GM12801 (cell line): ENCODE measurements at regions not wholly inside any gene's neighbourhood (a gene's known extent, or its start where the extent isn't known, plus 50 kb on each side); places are given as distances from the start of the nearest gene placed in this dataset.
A peak's percentile ranks its signal among the peaks of the same experiment; 100 is the strongest.

ENCODE experiments used
- CTCF ChIP-seq: IDR thresholded peaks from one replicate; pipeline ENCODE4 v1.5.1; 2011; ENCODE audit warnings: control low read depth; ENCODE audit not compliant: insufficient read length; ENCODE audit errors: extremely low read depth

- TF ChIP-seq CTCF = no peak
Measured at GRCh38 chr1:101338714-101339430, 102.1 kb downstream of the S1PR1 start.

- TF ChIP-seq CTCF = no peak
Measured at GRCh38 chr1:101344745-101345144, 107.9 kb downstream of the S1PR1 start.

- TF ChIP-seq CTCF = no peak
Measured at GRCh38 chr1:101346419-101346818, 109.6 kb downstream of the S1PR1 start.

DNA sequence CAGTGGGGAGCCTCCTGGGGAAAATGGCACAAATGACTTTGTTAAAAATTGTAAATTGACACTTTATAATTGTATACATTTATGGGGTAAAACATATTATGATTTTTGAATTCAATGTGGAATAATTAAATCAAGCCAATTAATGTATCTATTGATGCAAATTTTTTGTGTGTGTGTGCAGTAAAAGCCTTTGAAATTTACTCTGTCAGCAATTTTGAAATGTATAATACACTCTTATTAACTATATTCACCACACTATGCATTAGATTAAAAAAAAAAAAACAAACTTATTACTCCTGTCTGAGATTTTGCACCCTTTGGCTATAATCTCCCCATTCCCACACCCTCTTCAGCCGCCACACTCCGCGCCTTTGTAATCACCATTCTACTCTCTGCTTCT lies 119.2 kb downstream of the S1PR1 start:
- TF ChIP-seq CTCF = no peak

GRCh38 chr1:101356604-101357443 lies 120.0 kb downstream of the S1PR1 start:
- TF ChIP-seq CTCF = no peak

DNA sequence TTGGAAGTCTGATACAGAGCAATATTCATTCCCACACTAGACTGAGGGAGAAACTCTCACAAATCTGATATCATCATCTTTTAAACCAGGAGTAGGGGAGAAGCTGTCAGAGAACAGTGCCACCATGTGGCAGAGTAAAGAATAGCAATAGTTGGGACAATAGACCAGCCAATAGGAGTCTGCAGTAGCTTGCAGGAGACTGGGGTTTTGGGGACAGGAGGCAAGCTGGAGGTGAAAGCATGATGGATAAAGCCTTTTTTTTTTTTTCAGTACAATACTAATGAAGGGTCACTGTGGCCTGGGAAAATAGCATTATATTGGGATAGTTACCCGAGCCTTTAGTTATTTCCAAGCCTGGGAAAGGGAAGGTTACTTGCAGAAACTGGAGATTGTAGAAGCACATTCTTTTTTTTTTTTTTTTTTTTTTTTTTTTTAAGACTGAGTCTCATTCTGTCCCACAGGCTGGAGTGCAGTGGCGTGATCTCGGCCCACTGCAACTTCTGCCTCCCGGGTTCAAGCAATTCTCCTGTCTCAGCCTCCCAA lies 120.7 kb downstream of the S1PR1 start:
- peak; percentile 10 for TF ChIP-seq CTCF

DNA sequence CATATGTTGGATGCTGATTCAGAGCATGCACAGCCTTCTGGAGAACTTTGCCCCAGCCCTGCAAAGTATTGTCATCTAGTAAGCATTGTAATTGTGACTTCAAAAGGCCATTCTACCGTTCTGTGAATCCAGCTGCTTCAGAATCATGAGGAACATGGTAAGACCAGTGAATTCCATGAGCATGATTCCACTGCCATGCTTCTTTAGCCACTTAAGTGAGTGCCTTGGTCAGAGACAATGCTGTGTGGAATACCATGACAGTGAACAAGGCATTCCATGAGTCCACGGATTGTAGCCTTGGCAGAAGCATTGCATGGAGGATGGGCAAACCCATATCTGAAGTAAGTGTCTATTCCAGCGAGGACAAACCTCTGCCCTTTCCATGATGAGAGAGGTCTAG lies 123.7 kb downstream of the S1PR1 start:
- no peak for TF ChIP-seq CTCF
